Liver (tissue), 7 donors: ENCODE measurements at regions not wholly inside any gene's neighbourhood (a gene's known extent, or its start where the extent isn't known, plus 50 kb on each side); places are given as distances from the start of the nearest gene placed in this dataset.

Source experiments
- DNase-seq: peaks from one replicate; pipeline ENCODE4 v3.0.0-alpha.2; 2017; ENCODE audit warnings: low spot score
- H3K27ac ChIP-seq, 2 donors: one replicate each; pipeline ENCODE4 v1.7.0; 2013; ENCODE audit warnings: inconsistent platforms in 2 of 2, low read length in 2 of 2, control low read depth in 1 of 2, low read depth in 1 of 2, mild to moderate bottlenecking in 1 of 2
- H3K27me3 ChIP-seq, 4 donors: one replicate each; pipeline versions ENCODE4 v1.6.1 to v1.7.0; 2013; ENCODE audit warnings: low read length in 3 of 4, inconsistent platforms in 1 of 4, mild to moderate bottlenecking in 1 of 4, moderate library complexity in 1 of 4; ENCODE audit not compliant: control insufficient read depth in 4 of 4, insufficient read depth in 4 of 4
- H3K36me3 ChIP-seq, 4 donors: one replicate each; pipeline versions ENCODE4 v1.6.1 to v1.7.0; 2013; ENCODE audit warnings: low read length in 3 of 4, mild to moderate bottlenecking in 3 of 4, low read depth in 1 of 4, moderate library complexity in 1 of 4; ENCODE audit not compliant: control insufficient read depth in 4 of 4, insufficient read depth in 3 of 4
- H3K4me1 ChIP-seq, 4 donors: one replicate each; pipeline versions ENCODE4 v1.6.1 to v1.7.0; 2013; ENCODE audit warnings: low read length in 3 of 4, mild to moderate bottlenecking in 3 of 4, moderate library complexity in 1 of 4; ENCODE audit not compliant: control insufficient read depth in 4 of 4, insufficient read depth in 4 of 4
- H3K4me3 ChIP-seq, 3 donors: one replicate each; pipeline versions ENCODE4 v1.6.1 to v1.7.0; 2013; ENCODE audit warnings: low read length in 3 of 3, control low read depth in 1 of 3, low read depth in 1 of 3, mild to moderate bottlenecking in 1 of 3
- H3K9ac ChIP-seq, 2 donors: one replicate each; pipeline ENCODE4 v1.7.0; 2013; ENCODE audit warnings: low read length in 2 of 2, mild to moderate bottlenecking in 2 of 2, moderate library complexity in 2 of 2, control low read depth in 1 of 2, low read depth in 1 of 2
- H3K9me3 ChIP-seq, 4 donors: one replicate each; pipeline versions ENCODE4 v1.6.1 to v1.7.0; 2013; ENCODE audit warnings: low read length in 3 of 4; ENCODE audit not compliant: control insufficient read depth in 4 of 4
- EGR1 ChIP-seq, 2 donors: IDR thresholded peaks; 2 replicates each; pipeline ENCODE4 v1.6.1; 2016 to 2018; ENCODE audit warnings: antibody characterized with exemption in 2 of 2, low read depth in 2 of 2
- FOXA1 ChIP-seq: IDR thresholded peaks from 2 replicates; pipeline ENCODE4 v1.6.1; 2016; ENCODE audit warnings: antibody characterized with exemption
- HNF4A ChIP-seq, 2 donors: conservative IDR thresholded peaks; 2 replicates each; pipeline ENCODE4 v1.6.1; 2016; ENCODE audit warnings: antibody characterized with exemption in 2 of 2, mild to moderate bottlenecking in 2 of 2
- HNF4G ChIP-seq: IDR thresholded peaks from 2 replicates; pipeline ENCODE4 v1.6.1; 2016; ENCODE audit warnings: antibody characterized with exemption
- JUND ChIP-seq, 2 donors: IDR thresholded peaks; 2 replicates each; pipeline ENCODE4 v1.6.1; 2016; ENCODE audit warnings: antibody characterized with exemption in 2 of 2
- NR2F2 ChIP-seq: IDR thresholded peaks from 2 replicates; pipeline ENCODE4 v1.6.1; 2016; ENCODE audit warnings: antibody characterized with exemption
- RAD21 ChIP-seq, 2 donors: IDR thresholded peaks; 2 replicates each; pipeline ENCODE4 v1.6.1; 2016; ENCODE audit warnings: antibody characterized with exemption in 2 of 2, mild to moderate bottlenecking in 2 of 2
- RXRA ChIP-seq, 2 donors: IDR thresholded peaks; 2 replicates each; pipeline ENCODE4 v1.6.1; 2017 to 2018; ENCODE audit warnings: antibody characterized with exemption in 2 of 2, mild to moderate bottlenecking in 1 of 2
- SP1 ChIP-seq: IDR thresholded peaks from 2 replicates; pipeline ENCODE4 v1.6.1; 2018; ENCODE audit warnings: antibody characterized with exemption, mild to moderate bottlenecking
- TAF1 ChIP-seq: conservative IDR thresholded peaks from 2 replicates; pipeline ENCODE4 v1.6.1; 2016; ENCODE audit warnings: antibody characterized with exemption, mild to moderate bottlenecking
- YY1 ChIP-seq: IDR thresholded peaks from 2 replicates; pipeline ENCODE4 v1.6.1; 2016; ENCODE audit warnings: antibody characterized with exemption, mild to moderate bottlenecking
- WGBS: extraction: QIAGEN DNeasy Blood & Tissue Kit; methylation state at CpG from one replicate; pipeline ENCODE4 v1.1.7; 2013; 5-methylcytosine and 5-hydroxymethylcytosine counted together
- TF ChIP-seq, protein P1 (sequence below): IDR thresholded peaks from 2 replicates; pipeline ENCODE4 v1.6.1; 2016; ENCODE audit warnings: antibody characterized with exemption, mild to moderate bottlenecking
- TF ChIP-seq, protein P2 (sequence below): IDR thresholded peaks from 2 replicates; pipeline ENCODE4 v1.6.1; 2016; ENCODE audit warnings: antibody characterized with exemption
- TF ChIP-seq, protein P3 (sequence below): IDR thresholded peaks from 2 replicates; pipeline ENCODE4 v1.6.1; 2016; ENCODE audit warnings: antibody characterized with exemption
- TF ChIP-seq, protein P4 (sequence below): IDR thresholded peaks from 2 replicates; pipeline ENCODE4 v1.6.1; 2016; ENCODE audit warnings: antibody characterized with exemption
- donor health status: healthy.
- donor health status: healthy.
- donor health status: healthy.
- donor health status: healthy.

DNA sequence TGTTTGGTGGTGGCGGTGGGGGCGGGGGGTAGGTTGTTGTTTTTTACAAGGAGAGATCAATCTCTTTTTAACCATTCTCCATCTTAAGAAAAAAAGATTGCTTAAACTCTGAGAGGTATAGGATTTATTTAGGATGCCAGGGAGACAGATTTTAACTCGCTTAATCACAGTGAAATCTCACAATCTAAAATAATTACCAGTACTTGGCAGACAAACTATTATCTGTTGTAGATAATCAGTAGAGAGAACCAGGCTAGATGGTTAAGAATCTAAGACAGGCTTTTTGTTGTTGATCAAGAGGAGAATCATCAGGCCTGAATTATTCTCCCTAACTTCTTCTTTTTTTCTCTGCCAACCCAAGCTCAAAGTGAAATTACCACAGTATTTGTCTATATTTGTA, 470.2 kb upstream of the ADAMTS9 start:
- Histone ChIP-seq H3K4me1 (no peaks in the 10 kb centered on the region), H3K4me3 (no peak overlapping the region), H3K9ac (no peak overlapping the region), H3K9me3 (peaks cover 0 to 2% (median 0%) of the 10 kb centered on the region in 4 donors), H3K36me3 (no peaks in the 10 kb centered on the region), H3K27me3 (no peaks in the 10 kb centered on the region), H3K27ac (no peak overlapping the region)
- TF ChIP-seq TAF1 (no peak), EGR1 (IDR thresholded peaks at IDR 0.05; ENCODE audit: low read depth in 2 of 2) (no peak), NR2F2 (no peak), JUND (IDR thresholded peaks at IDR 0.05) (no peak), RAD21 (IDR thresholded peaks at IDR 0.05) (no peak), YY1 (no peak), RXRA (IDR thresholded peaks at IDR 0.05) (no peak), HNF4G (no peak), FOXA1 (no peak), HNF4A (conservative IDR thresholded peaks at IDR 0.05) (no peak), SP1 (no peak)
- TF ChIP-seq, protein P1, sequence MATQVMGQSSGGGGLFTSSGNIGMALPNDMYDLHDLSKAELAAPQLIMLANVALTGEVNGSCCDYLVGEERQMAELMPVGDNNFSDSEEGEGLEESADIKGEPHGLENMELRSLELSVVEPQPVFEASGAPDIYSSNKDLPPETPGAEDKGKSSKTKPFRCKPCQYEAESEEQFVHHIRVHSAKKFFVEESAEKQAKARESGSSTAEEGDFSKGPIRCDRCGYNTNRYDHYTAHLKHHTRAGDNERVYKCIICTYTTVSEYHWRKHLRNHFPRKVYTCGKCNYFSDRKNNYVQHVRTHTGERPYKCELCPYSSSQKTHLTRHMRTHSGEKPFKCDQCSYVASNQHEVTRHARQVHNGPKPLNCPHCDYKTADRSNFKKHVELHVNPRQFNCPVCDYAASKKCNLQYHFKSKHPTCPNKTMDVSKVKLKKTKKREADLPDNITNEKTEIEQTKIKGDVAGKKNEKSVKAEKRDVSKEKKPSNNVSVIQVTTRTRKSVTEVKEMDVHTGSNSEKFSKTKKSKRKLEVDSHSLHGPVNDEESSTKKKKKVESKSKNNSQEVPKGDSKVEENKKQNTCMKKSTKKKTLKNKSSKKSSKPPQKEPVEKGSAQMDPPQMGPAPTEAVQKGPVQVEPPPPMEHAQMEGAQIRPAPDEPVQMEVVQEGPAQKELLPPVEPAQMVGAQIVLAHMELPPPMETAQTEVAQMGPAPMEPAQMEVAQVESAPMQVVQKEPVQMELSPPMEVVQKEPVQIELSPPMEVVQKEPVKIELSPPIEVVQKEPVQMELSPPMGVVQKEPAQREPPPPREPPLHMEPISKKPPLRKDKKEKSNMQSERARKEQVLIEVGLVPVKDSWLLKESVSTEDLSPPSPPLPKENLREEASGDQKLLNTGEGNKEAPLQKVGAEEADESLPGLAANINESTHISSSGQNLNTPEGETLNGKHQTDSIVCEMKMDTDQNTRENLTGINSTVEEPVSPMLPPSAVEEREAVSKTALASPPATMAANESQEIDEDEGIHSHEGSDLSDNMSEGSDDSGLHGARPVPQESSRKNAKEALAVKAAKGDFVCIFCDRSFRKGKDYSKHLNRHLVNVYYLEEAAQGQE: no peak
- TF ChIP-seq, protein P2, sequence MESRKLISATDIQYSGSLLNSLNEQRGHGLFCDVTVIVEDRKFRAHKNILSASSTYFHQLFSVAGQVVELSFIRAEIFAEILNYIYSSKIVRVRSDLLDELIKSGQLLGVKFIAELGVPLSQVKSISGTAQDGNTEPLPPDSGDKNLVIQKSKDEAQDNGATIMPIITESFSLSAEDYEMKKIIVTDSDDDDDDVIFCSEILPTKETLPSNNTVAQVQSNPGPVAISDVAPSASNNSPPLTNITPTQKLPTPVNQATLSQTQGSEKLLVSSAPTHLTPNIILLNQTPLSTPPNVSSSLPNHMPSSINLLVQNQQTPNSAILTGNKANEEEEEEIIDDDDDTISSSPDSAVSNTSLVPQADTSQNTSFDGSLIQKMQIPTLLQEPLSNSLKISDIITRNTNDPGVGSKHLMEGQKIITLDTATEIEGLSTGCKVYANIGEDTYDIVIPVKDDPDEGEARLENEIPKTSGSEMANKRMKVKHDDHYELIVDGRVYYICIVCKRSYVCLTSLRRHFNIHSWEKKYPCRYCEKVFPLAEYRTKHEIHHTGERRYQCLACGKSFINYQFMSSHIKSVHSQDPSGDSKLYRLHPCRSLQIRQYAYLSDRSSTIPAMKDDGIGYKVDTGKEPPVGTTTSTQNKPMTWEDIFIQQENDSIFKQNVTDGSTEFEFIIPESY: no peak
- TF ChIP-seq, protein P3, sequence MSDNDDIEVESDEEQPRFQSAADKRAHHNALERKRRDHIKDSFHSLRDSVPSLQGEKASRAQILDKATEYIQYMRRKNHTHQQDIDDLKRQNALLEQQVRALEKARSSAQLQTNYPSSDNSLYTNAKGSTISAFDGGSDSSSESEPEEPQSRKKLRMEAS: no peak
- 90% methylated on average over 3 of the region's 3 CpGs for WGBS
- no peak for DNase-seq

DNA sequence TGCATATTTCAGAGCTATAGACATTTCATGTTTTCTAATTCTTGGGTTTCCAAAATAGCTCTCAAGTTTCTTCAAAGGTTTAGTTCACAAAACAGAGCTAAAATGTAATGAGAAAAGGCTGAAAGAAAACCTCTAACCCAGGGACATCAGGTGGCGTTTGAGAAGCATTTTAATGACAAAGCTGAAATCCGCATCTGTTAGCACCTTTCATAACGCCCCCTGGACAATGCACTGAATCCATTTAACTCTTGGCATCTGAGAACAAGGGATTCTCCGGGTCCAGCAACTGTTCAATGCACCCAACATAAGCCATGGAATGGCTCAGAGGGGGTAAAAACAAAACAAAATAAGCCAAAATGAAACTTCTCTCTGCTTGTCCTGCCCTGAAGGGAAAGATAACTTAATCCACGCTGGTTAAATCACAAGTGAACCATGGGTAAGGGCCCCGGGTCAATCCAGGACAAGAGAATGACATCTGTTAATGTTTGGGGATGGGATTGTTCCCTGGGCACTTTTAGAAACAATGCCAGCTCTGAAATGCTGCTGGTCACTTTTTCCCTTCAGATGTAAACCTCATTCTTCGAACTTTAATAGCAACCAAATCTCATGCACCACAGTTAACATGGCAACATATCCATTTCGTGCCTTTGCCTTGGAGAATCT, 466.2 kb upstream of the ADAMTS9 start:
- TF ChIP-seq FOXA1: no peak
- TF ChIP-seq TAF1: no peak
- no peak for TF ChIP-seq HNF4G
- TF ChIP-seq EGR1 (IDR thresholded peaks at IDR 0.05; ENCODE audit: low read depth in 2 of 2): no peak
- TF ChIP-seq, protein P2: no peak
- no peak for TF ChIP-seq RAD21 (IDR thresholded peaks at IDR 0.05)
- TF ChIP-seq YY1: no peak
- no peak for TF ChIP-seq SP1
- TF ChIP-seq, protein P4, sequence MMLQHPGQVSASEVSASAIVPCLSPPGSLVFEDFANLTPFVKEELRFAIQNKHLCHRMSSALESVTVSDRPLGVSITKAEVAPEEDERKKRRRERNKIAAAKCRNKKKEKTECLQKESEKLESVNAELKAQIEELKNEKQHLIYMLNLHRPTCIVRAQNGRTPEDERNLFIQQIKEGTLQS: no peak
- no peak for DNase-seq
- no peak overlapping the region for H3K9ac ChIP-seq
- no peaks in the 10 kb centered on the region for H3K36me3 ChIP-seq
- H3K27ac ChIP-seq: no peak overlapping the region
- no peaks in the 10 kb centered on the region for H3K9me3 ChIP-seq
- no peak overlapping the region for H3K4me3 ChIP-seq
- H3K4me1 ChIP-seq: no peaks in the 10 kb centered on the region
- 81% methylated on average over 8 of the region's 8 CpGs for WGBS
- no peaks in the 10 kb centered on the region for H3K27me3 ChIP-seq
